Neutrophil (primary cell): ENCODE measurements at regions not wholly inside any gene's neighbourhood (a gene's known extent, or its start where the extent isn't known, plus 50 kb on each side); places are given as distances from the start of the nearest gene placed in this dataset.

Experiments used
- H3K27ac ChIP-seq: fragments of 200-600 bp; sonication (generic); 2 replicates; pipeline ENCODE4 v1.5.1; 2016; ENCODE audit warnings: mild to moderate bottlenecking, moderate library complexity
- H3K27me3 ChIP-seq: fragments of 200-600 bp; sonication (generic); 2 replicates; pipeline ENCODE4 v1.6.0; 2016; ENCODE audit warnings: mild to moderate bottlenecking
- H3K36me3 ChIP-seq: fragments of 200-600 bp; sonication (generic); 2 replicates; pipeline ENCODE4 v1.5.1; 2017
- H3K4me1 ChIP-seq, 2 experiments: fragments of 200-600 bp in 1 of 2; sonication (generic) in 1 of 2; 1 replicate in 1 of 2; 2 replicates in 1 of 2; pipeline versions ENCODE4 v1.5.1 to v1.6.1; 2013 to 2016; ENCODE audit warnings: low read depth in 1 of 2, low read length in 1 of 2, mild to moderate bottlenecking in 1 of 2, moderate library complexity in 1 of 2; ENCODE audit not compliant: control insufficient read depth in 1 of 2, insufficient read depth in 1 of 2
- H3K4me3 ChIP-seq, 2 experiments: fragments of 200-600 bp in 1 of 2; sonication (generic) in 1 of 2; 1 replicate in 1 of 2; 2 replicates in 1 of 2; pipeline ENCODE4 v1.5.1; 2013 to 2016; ENCODE audit warnings: low read depth in 1 of 2, low read length in 1 of 2, mild to moderate bottlenecking in 1 of 2, moderate library complexity in 1 of 2
- H3K9me3 ChIP-seq: fragments of 200-600 bp; sonication (generic); 2 replicates; pipeline ENCODE4 v1.5.1; 2016
- CTCF ChIP-seq: fragments of 200-600 bp; sonication (generic); IDR thresholded peaks from 2 replicates; pipeline ENCODE4 v1.5.1; 2016; ENCODE audit warnings: antibody characterized with exemption

- no peak overlapping the region for H3K27ac ChIP-seq
- TF ChIP-seq CTCF = no peak
- H3K9me3 ChIP-seq = no peaks in the 10 kb centered on the region
- no peaks in the 10 kb centered on the region for H3K27me3 ChIP-seq
- no peaks in the 10 kb centered on the region for H3K36me3 ChIP-seq
- no peak overlapping the region for H3K4me3 ChIP-seq
- H3K4me1 ChIP-seq = no peaks in the 10 kb centered on the region
Measured at GRCh38 chr5:63655043-63655442, 307.2 kb downstream of the HTR1A start.

- H3K27me3 ChIP-seq = no peaks in the 10 kb centered on the region
- no peak for TF ChIP-seq CTCF
Measured at GRCh38 chr5:63650581-63650980, 311.7 kb downstream of the HTR1A start.

GRCh38 chr5:63648376-63648775, 313.9 kb downstream of the HTR1A start:
- H3K4me1 ChIP-seq = no peaks in the 10 kb centered on the region
- H3K36me3 ChIP-seq = no peaks in the 10 kb centered on the region
- H3K27me3 ChIP-seq = no peaks in the 10 kb centered on the region
- TF ChIP-seq CTCF = no peak
- no peaks in the 10 kb centered on the region for H3K9me3 ChIP-seq
- H3K27ac ChIP-seq = no peak overlapping the region
- H3K4me3 ChIP-seq = no peak overlapping the region

More at GRCh38 chr5:63650581-63650980, 311.7 kb downstream of the HTR1A start:
- Histone ChIP-seq H3K9me3 (no peaks in the 10 kb centered on the region), H3K4me3 (no peak overlapping the region), H3K27ac (no peak overlapping the region), H3K36me3 (no peaks in the 10 kb centered on the region), H3K4me1 (no peaks in the 10 kb centered on the region)

- Histone ChIP-seq H3K27me3 (no peaks in the 10 kb centered on the region), H3K4me3 (no peak overlapping the region)
- no peak for TF ChIP-seq CTCF
Measured at GRCh38 chr5:63629951-63630630, 332.2 kb downstream of the HTR1A start.

GRCh38 chr5:63613442-63613841, 348.8 kb downstream of the HTR1A start:
- Histone ChIP-seq H3K9me3 (peaks cover 4% of the 10 kb centered on the region), H3K4me3 (no peak overlapping the region), H3K4me1 (no peaks in the 10 kb centered on the region), H3K36me3 (no peaks in the 10 kb centered on the region), H3K27me3 (no peaks in the 10 kb centered on the region), H3K27ac (no peak overlapping the region)
- no peak for TF ChIP-seq CTCF

More at GRCh38 chr5:63629951-63630630, 332.2 kb downstream of the HTR1A start:
- H3K36me3 ChIP-seq = no peaks in the 10 kb centered on the region
- no peak overlapping the region for H3K27ac ChIP-seq
- H3K9me3 ChIP-seq = no peaks in the 10 kb centered on the region
- no peaks in the 10 kb centered on the region for H3K4me1 ChIP-seq
